HepG2 (cell line): ENCODE measurements at regions not wholly inside any gene's neighbourhood (a gene's known extent, or its start where the extent isn't known, plus 50 kb on each side); places are given as distances from the start of the nearest gene placed in this dataset.

Experiments used
- HOMEZ ChIP-seq: IDR thresholded peaks from 2 replicates; pipeline ENCODE4 v1.6.1; 2016; ENCODE audit warnings: low read depth
- POLR2A ChIP-seq, 2 experiments: IDR thresholded peaks; 2 replicates each; pipeline ENCODE4 v1.6.1; 2011; ENCODE audit warnings: low read depth in 2 of 2, low read length in 2 of 2, mild to moderate bottlenecking in 1 of 2, moderate library complexity in 1 of 2; ENCODE audit not compliant: insufficient read depth in 1 of 2
- SMAD9 ChIP-seq: sonication (generic); formaldehyde crosslinking; IDR thresholded peaks from 2 replicates; pipeline ENCODE4 v1.5.1; 2020; ENCODE audit warnings: mild to moderate bottlenecking, missing genetic modification reagents
- SP2 ChIP-seq: sonication (generic); formaldehyde crosslinking; IDR thresholded peaks from 2 replicates; pipeline ENCODE4 v1.5.1; 2020; ENCODE audit warnings: mild to moderate bottlenecking, missing genetic modification reagents
- TF ChIP-seq, protein P1 (sequence below): sonication (generic); formaldehyde crosslinking; IDR thresholded peaks from 2 replicates; pipeline ENCODE4 v1.5.1; 2020; ENCODE audit warnings: mild to moderate bottlenecking, missing genetic modification reagents, moderate library complexity
- TF ChIP-seq, protein P2 (sequence below): IDR thresholded peaks from 2 replicates; pipeline ENCODE4 v1.6.1; 2016; ENCODE audit warnings: missing compliant biosample characterization, missing genetic modification reagents, borderline replicate concordance
- TF ChIP-seq, protein P3 (sequence below): fragments of 450-650 bp; IDR thresholded peaks from 2 replicates; pipeline ENCODE4 v1.6.1; 2016
- TF ChIP-seq, protein P4 (sequence below): sonication (generic); formaldehyde crosslinking; IDR thresholded peaks from 2 replicates; pipeline ENCODE4 v1.5.0; 2020; ENCODE audit warnings: mild to moderate bottlenecking, missing genetic modification reagents, moderate library complexity
- TF ChIP-seq, protein P5 (sequence below): sonication (generic); formaldehyde crosslinking; IDR thresholded peaks from 2 replicates; pipeline ENCODE4 v1.4.0; 2020; ENCODE audit warnings: missing genetic modification reagents

GRCh38 chr10:108358912-108359311 is 1194.4 kb upstream of the SORCS1 start:
- TF ChIP-seq, protein P1, sequence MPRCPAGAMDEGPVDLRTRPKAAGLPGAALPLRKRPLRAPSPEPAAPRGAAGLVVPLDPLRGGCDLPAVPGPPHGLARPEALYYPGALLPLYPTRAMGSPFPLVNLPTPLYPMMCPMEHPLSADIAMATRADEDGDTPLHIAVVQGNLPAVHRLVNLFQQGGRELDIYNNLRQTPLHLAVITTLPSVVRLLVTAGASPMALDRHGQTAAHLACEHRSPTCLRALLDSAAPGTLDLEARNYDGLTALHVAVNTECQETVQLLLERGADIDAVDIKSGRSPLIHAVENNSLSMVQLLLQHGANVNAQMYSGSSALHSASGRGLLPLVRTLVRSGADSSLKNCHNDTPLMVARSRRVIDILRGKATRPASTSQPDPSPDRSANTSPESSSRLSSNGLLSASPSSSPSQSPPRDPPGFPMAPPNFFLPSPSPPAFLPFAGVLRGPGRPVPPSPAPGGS (CRISPR knock-in tag): no peak
- no peak for TF ChIP-seq POLR2A (IDR thresholded peaks at IDR 0.05; ENCODE audit: insufficient read depth in 1 of 2, low read depth in 2 of 2, low read length in 2 of 2)
- TF ChIP-seq SMAD9 (CRISPR knock-in tag): no peak
- no peak for TF ChIP-seq HOMEZ
- TF ChIP-seq, protein P2, sequence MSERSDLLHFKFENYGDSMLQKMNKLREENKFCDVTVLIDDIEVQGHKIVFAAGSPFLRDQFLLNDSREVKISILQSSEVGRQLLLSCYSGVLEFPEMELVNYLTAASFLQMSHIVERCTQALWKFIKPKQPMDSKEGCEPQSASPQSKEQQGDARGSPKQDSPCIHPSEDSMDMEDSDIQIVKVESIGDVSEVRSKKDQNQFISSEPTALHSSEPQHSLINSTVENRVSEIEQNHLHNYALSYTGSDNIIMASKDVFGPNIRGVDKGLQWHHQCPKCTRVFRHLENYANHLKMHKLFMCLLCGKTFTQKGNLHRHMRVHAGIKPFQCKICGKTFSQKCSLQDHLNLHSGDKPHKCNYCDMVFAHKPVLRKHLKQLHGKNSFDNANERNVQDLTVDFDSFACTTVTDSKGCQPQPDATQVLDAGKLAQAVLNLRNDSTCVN (CRISPR knock-in tag): no peak
- TF ChIP-seq, protein P3, sequence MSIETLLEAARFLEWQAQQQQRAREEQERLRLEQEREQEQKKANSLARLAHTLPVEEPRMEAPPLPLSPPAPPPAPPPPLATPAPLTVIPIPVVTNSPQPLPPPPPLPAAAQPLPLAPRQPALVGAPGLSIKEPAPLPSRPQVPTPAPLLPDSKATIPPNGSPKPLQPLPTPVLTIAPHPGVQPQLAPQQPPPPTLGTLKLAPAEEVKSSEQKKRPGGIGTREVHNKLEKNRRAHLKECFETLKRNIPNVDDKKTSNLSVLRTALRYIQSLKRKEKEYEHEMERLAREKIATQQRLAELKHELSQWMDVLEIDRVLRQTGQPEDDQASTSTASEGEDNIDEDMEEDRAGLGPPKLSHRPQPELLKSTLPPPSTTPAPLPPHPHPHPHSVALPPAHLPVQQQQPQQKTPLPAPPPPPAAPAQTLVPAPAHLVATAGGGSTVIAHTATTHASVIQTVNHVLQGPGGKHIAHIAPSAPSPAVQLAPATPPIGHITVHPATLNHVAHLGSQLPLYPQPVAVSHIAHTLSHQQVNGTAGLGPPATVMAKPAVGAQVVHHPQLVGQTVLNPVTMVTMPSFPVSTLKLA: no peak
- TF ChIP-seq, protein P4, sequence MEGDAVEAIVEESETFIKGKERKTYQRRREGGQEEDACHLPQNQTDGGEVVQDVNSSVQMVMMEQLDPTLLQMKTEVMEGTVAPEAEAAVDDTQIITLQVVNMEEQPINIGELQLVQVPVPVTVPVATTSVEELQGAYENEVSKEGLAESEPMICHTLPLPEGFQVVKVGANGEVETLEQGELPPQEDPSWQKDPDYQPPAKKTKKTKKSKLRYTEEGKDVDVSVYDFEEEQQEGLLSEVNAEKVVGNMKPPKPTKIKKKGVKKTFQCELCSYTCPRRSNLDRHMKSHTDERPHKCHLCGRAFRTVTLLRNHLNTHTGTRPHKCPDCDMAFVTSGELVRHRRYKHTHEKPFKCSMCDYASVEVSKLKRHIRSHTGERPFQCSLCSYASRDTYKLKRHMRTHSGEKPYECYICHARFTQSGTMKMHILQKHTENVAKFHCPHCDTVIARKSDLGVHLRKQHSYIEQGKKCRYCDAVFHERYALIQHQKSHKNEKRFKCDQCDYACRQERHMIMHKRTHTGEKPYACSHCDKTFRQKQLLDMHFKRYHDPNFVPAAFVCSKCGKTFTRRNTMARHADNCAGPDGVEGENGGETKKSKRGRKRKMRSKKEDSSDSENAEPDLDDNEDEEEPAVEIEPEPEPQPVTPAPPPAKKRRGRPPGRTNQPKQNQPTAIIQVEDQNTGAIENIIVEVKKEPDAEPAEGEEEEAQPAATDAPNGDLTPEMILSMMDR (CRISPR knock-in tag): no peak
- no peak for TF ChIP-seq SP2
- TF ChIP-seq, protein P5, sequence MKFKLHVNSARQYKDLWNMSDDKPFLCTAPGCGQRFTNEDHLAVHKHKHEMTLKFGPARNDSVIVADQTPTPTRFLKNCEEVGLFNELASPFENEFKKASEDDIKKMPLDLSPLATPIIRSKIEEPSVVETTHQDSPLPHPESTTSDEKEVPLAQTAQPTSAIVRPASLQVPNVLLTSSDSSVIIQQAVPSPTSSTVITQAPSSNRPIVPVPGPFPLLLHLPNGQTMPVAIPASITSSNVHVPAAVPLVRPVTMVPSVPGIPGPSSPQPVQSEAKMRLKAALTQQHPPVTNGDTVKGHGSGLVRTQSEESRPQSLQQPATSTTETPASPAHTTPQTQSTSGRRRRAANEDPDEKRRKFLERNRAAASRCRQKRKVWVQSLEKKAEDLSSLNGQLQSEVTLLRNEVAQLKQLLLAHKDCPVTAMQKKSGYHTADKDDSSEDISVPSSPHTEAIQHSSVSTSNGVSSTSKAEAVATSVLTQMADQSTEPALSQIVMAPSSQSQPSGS (CRISPR knock-in tag): no peak
